GM23338 (cell line): ENCODE measurements at regions not wholly inside any gene's neighbourhood (a gene's known extent, or its start where the extent isn't known, plus 50 kb on each side); places are given as distances from the start of the nearest gene placed in this dataset.

ENCODE experiments used
- ATAC-seq: fragments of 200-7000 bp; cut with Tn5 transposase; 3 replicates; pipeline ENCODE4 v1.9.1; 2020
- DNase-seq: peaks from one replicate; pipeline ENCODE4 v3.0.0-alpha.2; 2015; ENCODE audit warnings: low spot score
- H2AFZ ChIP-seq: fragments of 200-600 bp; sonication (generic); 2 replicates; pipeline ENCODE4 v1.8.0; 2016; ENCODE audit warnings: antibody characterized with exemption, mild to moderate bottlenecking, moderate library complexity
- H3F3A ChIP-seq: fragments of 200-600 bp; sonication (generic); replicated peaks from 2 replicates; pipeline ENCODE4 v1.8.0; 2017; ENCODE audit warnings: antibody characterized with exemption, mixed run types, low read depth
- H3K27ac ChIP-seq: fragments of 200-600 bp; sonication (generic); 2 replicates; pipeline ENCODE4 v1.6.1; 2016; ENCODE audit warnings: low read depth
- H3K27me3 ChIP-seq: fragments of 200-600 bp; sonication (generic); 2 replicates; pipeline ENCODE4 v1.8.0; 2016; ENCODE audit warnings: mild to moderate bottlenecking, mixed run types, moderate library complexity; ENCODE audit not compliant: insufficient read depth
- H3K36me3 ChIP-seq: fragments of 200-600 bp; sonication (generic); 2 replicates; pipeline ENCODE4 v1.8.0; 2016; ENCODE audit warnings: mild to moderate bottlenecking; ENCODE audit not compliant: insufficient read depth
- H3K4me1 ChIP-seq: fragments of 200-600 bp; sonication (generic); 2 replicates; pipeline ENCODE4 v1.8.0; 2016; ENCODE audit warnings: mild to moderate bottlenecking, moderate library complexity; ENCODE audit not compliant: insufficient read depth
- H3K4me2 ChIP-seq: fragments of 200-600 bp; sonication (generic); 2 replicates; pipeline ENCODE4 v1.7.1; 2017; ENCODE audit warnings: mixed run types
- H3K4me3 ChIP-seq: fragments of 200-600 bp; sonication (generic); 2 replicates; pipeline ENCODE4 v1.6.1; 2016; ENCODE audit warnings: mixed run types
- H3K79me2 ChIP-seq: fragments of 200-600 bp; sonication (generic); replicated peaks from 2 replicates; pipeline ENCODE4 v1.8.0; 2017; ENCODE audit warnings: mild to moderate bottlenecking; ENCODE audit not compliant: insufficient read depth
- H3K9me2 ChIP-seq: fragments of 200-600 bp; sonication (generic); 2 replicates; pipeline ENCODE4 v1.8.0; 2017; ENCODE audit not compliant: insufficient read depth
- H4K20me1 ChIP-seq: fragments of 200-600 bp; sonication (generic); replicated peaks from 2 replicates; pipeline ENCODE4 v1.8.0; 2017; ENCODE audit warnings: mild to moderate bottlenecking; ENCODE audit not compliant: insufficient read depth
- H3K27ac Mint-ChIP-seq: 2 replicates; pipeline ENCODE4 v1.8.0; 2020; ENCODE audit warnings: inconsistent platforms, mild to moderate bottlenecking, moderate library complexity, mixed read lengths
- H3K27me3 Mint-ChIP-seq: 3 replicates; pipeline ENCODE4 v1.8.0; 2022; ENCODE audit warnings: low read depth, mild to moderate bottlenecking, moderate library complexity, mixed read lengths, inconsistent platforms; ENCODE audit not compliant: insufficient read depth, poor library complexity
- H3K36me3 Mint-ChIP-seq: 3 replicates; pipeline ENCODE4 v1.8.0; 2021; ENCODE audit warnings: low read depth, mild to moderate bottlenecking, inconsistent platforms, moderate library complexity, mixed read lengths
- H3K4me1 Mint-ChIP-seq: 3 replicates; pipeline ENCODE4 v1.8.0; 2020; ENCODE audit warnings: mild to moderate bottlenecking, inconsistent platforms, mixed read lengths
- H3K4me3 Mint-ChIP-seq: 3 replicates; pipeline ENCODE4 v1.8.0; 2021; ENCODE audit warnings: moderate library complexity, mild to moderate bottlenecking, inconsistent platforms, mixed read lengths
- H3K9me3 Mint-ChIP-seq: 3 replicates; pipeline ENCODE4 v1.8.0; 2020; ENCODE audit warnings: moderate library complexity, mild to moderate bottlenecking, inconsistent platforms, mixed read lengths
- CREB1 ChIP-seq: fragments of 250-450 bp; sonication (Bioruptor Pico); IDR thresholded peaks from 2 replicates; pipeline ENCODE4 v1.5.0; 2020; ENCODE audit warnings: low read depth, mild to moderate bottlenecking, moderate library complexity
- EZH2 ChIP-seq: fragments of 200-600 bp; sonication (generic); IDR thresholded peaks from one replicate; pipeline ENCODE4 v1.8.0; 2017; ENCODE audit warnings: antibody characterized with exemption, mild to moderate bottlenecking, low read depth; ENCODE audit not compliant: unreplicated experiment
- EZH2phosphoT487 ChIP-seq: fragments of 200-600 bp; sonication (generic); IDR thresholded peaks from one replicate; pipeline ENCODE4 v1.8.1; 2018; ENCODE audit warnings: antibody characterized with exemption; ENCODE audit not compliant: unreplicated experiment
- NANOG ChIP-seq: IDR thresholded peaks from 2 replicates; pipeline ENCODE4 v1.6.1; 2016; ENCODE audit warnings: antibody characterized with exemption, borderline replicate concordance
- POLR2AphosphoS5 ChIP-seq: IDR thresholded peaks from 2 replicates; pipeline ENCODE4 v1.6.1; 2016; ENCODE audit warnings: antibody characterized with exemption, low read depth
- STAT1 ChIP-seq: IDR thresholded peaks from one replicate; pipeline ENCODE4 v1.6.1; 2016; ENCODE audit warnings: antibody characterized with exemption; ENCODE audit not compliant: unreplicated experiment
- ZNF114 ChIP-seq: fragments of 250-450 bp; sonication (Bioruptor Pico); IDR thresholded peaks from 2 replicates; pipeline ENCODE4 v1.5.0; 2020; ENCODE audit warnings: mild to moderate bottlenecking, moderate library complexity
- ZNF331 ChIP-seq: fragments of 250-450 bp; sonication (Bioruptor Pico); IDR thresholded peaks from 2 replicates; pipeline ENCODE4 v1.5.0; 2020; ENCODE audit warnings: low read depth, mild to moderate bottlenecking, moderate library complexity
- TF ChIP-seq, protein P1 (sequence below): IDR thresholded peaks from one replicate; pipeline ENCODE4 v1.6.1; 2018; ENCODE audit warnings: antibody characterized with exemption; ENCODE audit not compliant: unreplicated experiment
- TF ChIP-seq, protein P2 (sequence below): fragments of 250-450 bp; sonication (Bioruptor Pico); IDR thresholded peaks from 2 replicates; pipeline ENCODE4 v1.5.0; 2020; ENCODE audit warnings: mild to moderate bottlenecking, moderate library complexity
- TF ChIP-seq, protein P3 (sequence below): IDR thresholded peaks from 2 replicates; pipeline ENCODE4 v1.6.1; 2016; ENCODE audit warnings: antibody characterized with exemption

DNA sequence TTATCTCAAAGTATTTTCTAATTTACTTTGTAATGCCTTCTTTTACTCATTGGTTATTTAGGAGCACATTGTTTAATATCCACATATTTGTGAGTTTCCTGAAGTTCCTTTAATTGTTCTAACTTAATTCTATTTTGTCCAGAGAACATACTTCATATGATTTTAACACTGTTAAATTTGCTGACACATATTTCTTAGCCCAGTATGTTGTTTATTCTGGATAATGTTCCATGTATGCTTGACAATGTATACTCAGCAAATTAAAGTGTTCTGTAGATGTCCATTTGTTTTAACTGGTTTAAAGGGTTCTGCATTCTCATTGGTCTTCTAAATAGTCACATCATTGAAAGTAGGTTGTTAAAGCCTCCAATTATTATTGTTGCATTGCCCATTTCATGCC, 643.7 kb upstream of the NR5A2 start (continued):
- TF ChIP-seq, protein P1, sequence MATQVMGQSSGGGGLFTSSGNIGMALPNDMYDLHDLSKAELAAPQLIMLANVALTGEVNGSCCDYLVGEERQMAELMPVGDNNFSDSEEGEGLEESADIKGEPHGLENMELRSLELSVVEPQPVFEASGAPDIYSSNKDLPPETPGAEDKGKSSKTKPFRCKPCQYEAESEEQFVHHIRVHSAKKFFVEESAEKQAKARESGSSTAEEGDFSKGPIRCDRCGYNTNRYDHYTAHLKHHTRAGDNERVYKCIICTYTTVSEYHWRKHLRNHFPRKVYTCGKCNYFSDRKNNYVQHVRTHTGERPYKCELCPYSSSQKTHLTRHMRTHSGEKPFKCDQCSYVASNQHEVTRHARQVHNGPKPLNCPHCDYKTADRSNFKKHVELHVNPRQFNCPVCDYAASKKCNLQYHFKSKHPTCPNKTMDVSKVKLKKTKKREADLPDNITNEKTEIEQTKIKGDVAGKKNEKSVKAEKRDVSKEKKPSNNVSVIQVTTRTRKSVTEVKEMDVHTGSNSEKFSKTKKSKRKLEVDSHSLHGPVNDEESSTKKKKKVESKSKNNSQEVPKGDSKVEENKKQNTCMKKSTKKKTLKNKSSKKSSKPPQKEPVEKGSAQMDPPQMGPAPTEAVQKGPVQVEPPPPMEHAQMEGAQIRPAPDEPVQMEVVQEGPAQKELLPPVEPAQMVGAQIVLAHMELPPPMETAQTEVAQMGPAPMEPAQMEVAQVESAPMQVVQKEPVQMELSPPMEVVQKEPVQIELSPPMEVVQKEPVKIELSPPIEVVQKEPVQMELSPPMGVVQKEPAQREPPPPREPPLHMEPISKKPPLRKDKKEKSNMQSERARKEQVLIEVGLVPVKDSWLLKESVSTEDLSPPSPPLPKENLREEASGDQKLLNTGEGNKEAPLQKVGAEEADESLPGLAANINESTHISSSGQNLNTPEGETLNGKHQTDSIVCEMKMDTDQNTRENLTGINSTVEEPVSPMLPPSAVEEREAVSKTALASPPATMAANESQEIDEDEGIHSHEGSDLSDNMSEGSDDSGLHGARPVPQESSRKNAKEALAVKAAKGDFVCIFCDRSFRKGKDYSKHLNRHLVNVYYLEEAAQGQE, result no peak
- TF ChIP-seq STAT1 (no peak), CREB1 (CRISPR knock-in tag) (no peak), NANOG (no peak)

DNA sequence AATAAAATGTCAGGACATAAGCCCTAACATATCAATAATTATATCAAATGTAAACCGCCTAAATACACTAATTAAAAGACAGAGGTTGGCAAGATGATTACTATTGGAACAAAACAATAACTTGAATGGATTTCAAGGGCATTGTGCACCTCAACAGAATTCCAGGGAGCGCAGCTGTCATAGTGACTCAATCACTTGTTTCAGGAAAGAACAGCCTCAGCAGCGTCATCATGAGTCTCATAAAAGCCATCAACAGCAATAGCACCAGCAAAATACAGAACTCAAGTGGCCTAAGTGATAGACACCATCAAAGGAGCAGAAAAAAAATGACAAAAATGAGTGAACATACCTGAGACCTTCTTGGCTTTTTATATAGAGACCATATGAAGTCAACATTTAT, 632.7 kb upstream of the NR5A2 start:
- H3K27ac ChIP-seq, result no peak overlapping the region
- 0 out of 2 replicates have a peak, but pooled peaks cover 3% of the 10 kb centered on the region for H3K36me3 ChIP-seq
- H3K36me3 Mint-ChIP-seq, result no peaks in the 10 kb centered on the region
- no peaks in the 10 kb centered on the region for H3K9me2 ChIP-seq
- no peak overlapping the region for H3K27ac Mint-ChIP-seq
- DNase-seq (no peak), ATAC-seq (no peak)
- H3K27me3 Mint-ChIP-seq, result no peaks in the 10 kb centered on the region
- H3K4me1 ChIP-seq, result no peaks in the 10 kb centered on the region
- H3K4me1 Mint-ChIP-seq, result no peaks in the 10 kb centered on the region
- H3F3A ChIP-seq, result no peaks in the 10 kb centered on the region
- H3K79me2 ChIP-seq, result no peaks in the 10 kb centered on the region
- no peak overlapping the region for H3K4me3 ChIP-seq
- no peak overlapping the region for H3K4me3 Mint-ChIP-seq
- no peak overlapping the region for H2AFZ ChIP-seq
- H3K9me3 Mint-ChIP-seq, result no peaks in the 10 kb centered on the region
- no peaks in the 10 kb centered on the region for H3K27me3 ChIP-seq
- no peak overlapping the region for H3K4me2 ChIP-seq
- H4K20me1 ChIP-seq, result no peaks in the 10 kb centered on the region
- TF ChIP-seq ZNF331, result no peak
- TF ChIP-seq, protein P2, sequence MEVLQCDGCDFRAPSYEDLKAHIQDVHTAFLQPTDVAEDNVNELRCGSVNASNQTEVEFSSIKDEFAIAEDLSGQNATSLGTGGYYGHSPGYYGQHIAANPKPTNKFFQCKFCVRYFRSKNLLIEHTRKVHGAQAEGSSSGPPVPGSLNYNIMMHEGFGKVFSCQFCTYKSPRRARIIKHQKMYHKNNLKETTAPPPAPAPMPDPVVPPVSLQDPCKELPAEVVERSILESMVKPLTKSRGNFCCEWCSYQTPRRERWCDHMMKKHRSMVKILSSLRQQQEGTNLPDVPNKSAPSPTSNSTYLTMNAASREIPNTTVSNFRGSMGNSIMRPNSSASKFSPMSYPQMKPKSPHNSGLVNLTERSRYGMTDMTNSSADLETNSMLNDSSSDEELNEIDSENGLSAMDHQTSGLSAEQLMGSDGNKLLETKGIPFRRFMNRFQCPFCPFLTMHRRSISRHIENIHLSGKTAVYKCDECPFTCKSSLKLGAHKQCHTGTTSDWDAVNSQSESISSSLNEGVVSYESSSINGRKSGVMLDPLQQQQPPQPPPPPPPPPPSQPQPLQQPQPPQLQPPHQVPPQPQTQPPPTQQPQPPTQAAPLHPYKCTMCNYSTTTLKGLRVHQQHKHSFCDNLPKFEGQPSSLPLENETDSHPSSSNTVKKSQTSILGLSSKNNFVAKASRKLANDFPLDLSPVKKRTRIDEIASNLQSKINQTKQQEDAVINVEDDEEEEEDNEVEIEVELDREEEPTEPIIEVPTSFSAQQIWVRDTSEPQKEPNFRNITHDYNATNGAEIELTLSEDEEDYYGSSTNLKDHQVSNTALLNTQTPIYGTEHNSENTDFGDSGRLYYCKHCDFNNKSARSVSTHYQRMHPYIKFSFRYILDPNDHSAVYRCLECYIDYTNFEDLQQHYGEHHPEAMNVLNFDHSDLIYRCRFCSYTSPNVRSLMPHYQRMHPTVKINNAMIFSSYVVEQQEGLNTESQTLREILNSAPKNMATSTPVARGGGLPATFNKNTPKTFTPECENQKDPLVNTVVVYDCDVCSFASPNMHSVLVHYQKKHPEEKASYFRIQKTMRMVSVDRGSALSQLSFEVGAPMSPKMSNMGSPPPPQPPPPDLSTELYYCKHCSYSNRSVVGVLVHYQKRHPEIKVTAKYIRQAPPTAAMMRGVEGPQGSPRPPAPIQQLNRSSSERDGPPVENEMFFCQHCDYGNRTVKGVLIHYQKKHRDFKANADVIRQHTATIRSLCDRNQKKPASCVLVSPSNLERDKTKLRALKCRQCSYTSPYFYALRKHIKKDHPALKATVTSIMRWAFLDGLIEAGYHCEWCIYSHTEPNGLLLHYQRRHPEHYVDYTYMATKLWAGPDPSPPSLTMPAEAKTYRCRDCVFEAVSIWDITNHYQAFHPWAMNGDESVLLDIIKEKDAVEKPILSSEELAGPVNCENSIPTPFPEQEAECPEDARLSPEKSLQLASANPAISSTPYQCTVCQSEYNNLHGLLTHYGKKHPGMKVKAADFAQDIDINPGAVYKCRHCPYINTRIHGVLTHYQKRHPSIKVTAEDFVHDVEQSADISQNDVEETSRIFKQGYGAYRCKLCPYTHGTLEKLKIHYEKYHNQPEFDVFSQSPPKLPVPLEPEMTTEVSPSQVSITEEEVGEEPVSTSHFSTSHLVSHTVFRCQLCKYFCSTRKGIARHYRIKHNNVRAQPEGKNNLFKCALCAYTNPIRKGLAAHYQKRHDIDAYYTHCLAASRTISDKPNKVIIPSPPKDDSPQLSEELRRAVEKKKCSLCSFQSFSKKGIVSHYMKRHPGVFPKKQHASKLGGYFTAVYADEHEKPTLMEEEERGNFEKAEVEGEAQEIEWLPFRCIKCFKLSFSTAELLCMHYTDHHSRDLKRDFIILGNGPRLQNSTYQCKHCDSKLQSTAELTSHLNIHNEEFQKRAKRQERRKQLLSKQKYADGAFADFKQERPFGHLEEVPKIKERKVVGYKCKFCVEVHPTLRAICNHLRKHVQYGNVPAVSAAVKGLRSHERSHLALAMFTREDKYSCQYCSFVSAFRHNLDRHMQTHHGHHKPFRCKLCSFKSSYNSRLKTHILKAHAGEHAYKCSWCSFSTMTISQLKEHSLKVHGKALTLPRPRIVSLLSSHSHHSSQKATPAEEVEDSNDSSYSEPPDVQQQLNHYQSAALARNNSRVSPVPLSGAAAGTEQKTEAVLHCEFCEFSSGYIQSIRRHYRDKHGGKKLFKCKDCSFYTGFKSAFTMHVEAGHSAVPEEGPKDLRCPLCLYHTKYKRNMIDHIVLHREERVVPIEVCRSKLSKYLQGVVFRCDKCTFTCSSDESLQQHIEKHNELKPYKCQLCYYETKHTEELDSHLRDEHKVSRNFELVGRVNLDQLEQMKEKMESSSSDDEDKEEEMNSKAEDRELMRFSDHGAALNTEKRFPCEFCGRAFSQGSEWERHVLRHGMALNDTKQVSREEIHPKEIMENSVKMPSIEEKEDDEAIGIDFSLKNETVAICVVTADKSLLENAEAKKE (CRISPR knock-in tag), result no peak
- TF ChIP-seq EZH2, result no peak
- no peak for TF ChIP-seq ZNF114 (CRISPR knock-in tag)
- no peak for TF ChIP-seq STAT1
- TF ChIP-seq EZH2phosphoT487, result no peak
- TF ChIP-seq, protein P3, sequence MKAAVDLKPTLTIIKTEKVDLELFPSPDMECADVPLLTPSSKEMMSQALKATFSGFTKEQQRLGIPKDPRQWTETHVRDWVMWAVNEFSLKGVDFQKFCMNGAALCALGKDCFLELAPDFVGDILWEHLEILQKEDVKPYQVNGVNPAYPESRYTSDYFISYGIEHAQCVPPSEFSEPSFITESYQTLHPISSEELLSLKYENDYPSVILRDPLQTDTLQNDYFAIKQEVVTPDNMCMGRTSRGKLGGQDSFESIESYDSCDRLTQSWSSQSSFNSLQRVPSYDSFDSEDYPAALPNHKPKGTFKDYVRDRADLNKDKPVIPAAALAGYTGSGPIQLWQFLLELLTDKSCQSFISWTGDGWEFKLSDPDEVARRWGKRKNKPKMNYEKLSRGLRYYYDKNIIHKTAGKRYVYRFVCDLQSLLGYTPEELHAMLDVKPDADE, result no peak
- no peak for TF ChIP-seq NANOG
- no peak for TF ChIP-seq POLR2AphosphoS5
- TF ChIP-seq CREB1 (CRISPR knock-in tag), result no peak
- TF ChIP-seq, protein P1, result no peak
